WTC11 (cell line): ENCODE measurements at regions not wholly inside any gene's neighbourhood (a gene's known extent, or its start where the extent isn't known, plus 50 kb on each side); places are given as distances from the start of the nearest gene placed in this dataset.

ENCODE experiments used
- ATAC-seq: fragments of 200-7000 bp; cut with Tn5 transposase; 2 replicates; pipeline ENCODE4 v1.10.0; 2021; ENCODE audit warnings: mild to moderate bottlenecking, moderate library complexity
- CTCF ChIA-PET: fragments of 300-600 bp; sonication (Branson Sonifier 250); formaldehyde crosslinking; loops from one replicate; lab custom pipeline; 2021; ENCODE audit warnings: antibody characterized with exemption; lab: Charles Lee
- POLR2A ChIA-PET: fragments of 350-600 bp; sonication (Branson Sonifier 250); formaldehyde crosslinking; loops from one replicate; lab custom pipeline; 2021; ENCODE audit warnings: antibody characterized with exemption; lab: Charles Lee
- DNase-seq: peaks from one replicate; pipeline ENCODE4 v3.0.0; 2021; ENCODE audit warnings: low spot score
- H3K27ac Mint-ChIP-seq: 2 replicates; pipeline ENCODE4 v1.8.0; 2021; ENCODE audit warnings: mixed read lengths
- H3K27me3 Mint-ChIP-seq: 2 replicates; pipeline ENCODE4 v1.8.0; 2021; ENCODE audit warnings: low read depth, mild to moderate bottlenecking, moderate library complexity, mixed read lengths
- H3K36me3 Mint-ChIP-seq: 2 replicates; pipeline ENCODE4 v1.8.0; 2021; ENCODE audit warnings: mixed read lengths
- H3K4me1 Mint-ChIP-seq: 2 replicates; pipeline ENCODE4 v1.8.0; 2022; ENCODE audit warnings: mixed read lengths
- H3K4me3 Mint-ChIP-seq: 2 replicates; pipeline ENCODE4 v1.8.0; 2021; ENCODE audit warnings: mild to moderate bottlenecking, moderate library complexity, mixed read lengths
- H3K9me3 Mint-ChIP-seq: 2 replicates; pipeline ENCODE4 v1.8.0; 2021; ENCODE audit warnings: mixed read lengths
- CREB1 ChIP-seq: sonication (generic); formaldehyde crosslinking; IDR thresholded peaks from 2 replicates; pipeline ENCODE4 v1.8.0; 2023; ENCODE audit warnings: mild to moderate bottlenecking, missing genetic modification reagents
- ESRRA ChIP-seq: sonication (generic); formaldehyde crosslinking; IDR thresholded peaks from 2 replicates; pipeline ENCODE4 v1.8.1; 2022; ENCODE audit warnings: mild to moderate bottlenecking, missing genetic modification reagents, borderline replicate concordance
- ETV6 ChIP-seq: sonication (generic); formaldehyde crosslinking; IDR thresholded peaks from 2 replicates; pipeline ENCODE4 v1.8.1; 2022; ENCODE audit warnings: mild to moderate bottlenecking, missing genetic modification reagents
- FOXP1 ChIP-seq: sonication (generic); formaldehyde crosslinking; IDR thresholded peaks from 2 replicates; pipeline ENCODE4 v1.8.0; 2022; ENCODE audit warnings: missing genetic modification reagents, mild to moderate bottlenecking, moderate library complexity, borderline replicate concordance
- FOXP4 ChIP-seq: sonication (generic); formaldehyde crosslinking; IDR thresholded peaks from 2 replicates; pipeline ENCODE4 v1.8.0; 2022; ENCODE audit warnings: mild to moderate bottlenecking, missing genetic modification reagents
- KAT7 ChIP-seq: sonication (generic); formaldehyde crosslinking; IDR thresholded peaks from 2 replicates; pipeline ENCODE4 v1.8.1; 2023; ENCODE audit warnings: missing genetic modification reagents, mild to moderate bottlenecking, borderline replicate concordance
- MLX ChIP-seq: sonication (generic); formaldehyde crosslinking; IDR thresholded peaks from 2 replicates; pipeline ENCODE4 v1.8.1; 2023; ENCODE audit warnings: mild to moderate bottlenecking, missing genetic modification reagents, moderate library complexity
- MYBL2 ChIP-seq: sonication (generic); formaldehyde crosslinking; IDR thresholded peaks from 2 replicates; pipeline ENCODE4 v1.8.1; 2023; ENCODE audit warnings: mild to moderate bottlenecking, moderate library complexity, missing genetic modification reagents
- NR2C2 ChIP-seq: sonication (generic); formaldehyde crosslinking; IDR thresholded peaks from 2 replicates; pipeline ENCODE4 v1.8.0; 2022; ENCODE audit warnings: mild to moderate bottlenecking, missing genetic modification reagents
- NR3C1 ChIP-seq: sonication (generic); formaldehyde crosslinking; conservative IDR thresholded peaks from 2 replicates; pipeline ENCODE4 v1.8.1; 2023; ENCODE audit warnings: low read depth, mild to moderate bottlenecking, missing genetic modification reagents
- SMAD3 ChIP-seq: sonication (generic); formaldehyde crosslinking; IDR thresholded peaks from 2 replicates; pipeline ENCODE4 v1.8.0; 2022; ENCODE audit warnings: missing genetic modification reagents, mild to moderate bottlenecking, borderline replicate concordance
- SMAD4 ChIP-seq: sonication (generic); formaldehyde crosslinking; IDR thresholded peaks from 2 replicates; pipeline ENCODE4 v1.8.0; 2022; ENCODE audit warnings: mild to moderate bottlenecking, missing genetic modification reagents
- TEAD4 ChIP-seq: sonication (generic); formaldehyde crosslinking; IDR thresholded peaks from 2 replicates; pipeline ENCODE4 v1.8.0; 2022; ENCODE audit warnings: mild to moderate bottlenecking, missing genetic modification reagents
- TP53 ChIP-seq: sonication (generic); formaldehyde crosslinking; IDR thresholded peaks from 2 replicates; pipeline ENCODE4 v1.8.1; 2023; ENCODE audit warnings: mild to moderate bottlenecking, missing genetic modification reagents
- ZBTB21 ChIP-seq: sonication (generic); formaldehyde crosslinking; IDR thresholded peaks from 2 replicates; pipeline ENCODE4 v1.8.1; 2023; ENCODE audit warnings: mild to moderate bottlenecking, missing genetic modification reagents, borderline replicate concordance
- ZBTB43 ChIP-seq: sonication (generic); formaldehyde crosslinking; IDR thresholded peaks from 2 replicates; pipeline ENCODE4 v1.8.1; 2023; ENCODE audit warnings: mild to moderate bottlenecking, missing genetic modification reagents
- ZNF138 ChIP-seq: sonication (generic); formaldehyde crosslinking; conservative IDR thresholded peaks from 2 replicates; pipeline ENCODE4 v1.8.1; 2022; ENCODE audit warnings: mild to moderate bottlenecking, moderate library complexity, missing genetic modification reagents
- ZNF232 ChIP-seq: sonication (generic); formaldehyde crosslinking; IDR thresholded peaks from 2 replicates; pipeline ENCODE4 v1.8.0; 2022; ENCODE audit warnings: mild to moderate bottlenecking, missing genetic modification reagents
- ZNF281 ChIP-seq: sonication (generic); formaldehyde crosslinking; IDR thresholded peaks from 2 replicates; pipeline ENCODE4 v1.8.0; 2023; ENCODE audit warnings: mild to moderate bottlenecking, missing genetic modification reagents
- ZNF423 ChIP-seq: fragments of 250-450 bp; sonication (Bioruptor Pico); IDR thresholded peaks from 2 replicates; pipeline ENCODE4 v2.1.2; 2022; ENCODE audit warnings: mild to moderate bottlenecking, moderate library complexity
- TF ChIP-seq, protein P1 (sequence below): fragments of 200-600 bp; IDR thresholded peaks from 2 replicates; pipeline ENCODE4 v1.8.0; 2022; ENCODE audit warnings: antibody characterized with exemption
- TF ChIP-seq, protein P2 (sequence below): fragments of 250-450 bp; sonication (Bioruptor Pico); conservative IDR thresholded peaks from 2 replicates; pipeline ENCODE4 v1.9.0; 2021; ENCODE audit warnings: mild to moderate bottlenecking

GRCh38 chr4:180808862-180809261 is 1434.3 kb upstream of the TENM3 start (continued):
- no peak for TF ChIP-seq MLX (CRISPR knock-in tag)
- no peak for TF ChIP-seq SMAD4

DNA sequence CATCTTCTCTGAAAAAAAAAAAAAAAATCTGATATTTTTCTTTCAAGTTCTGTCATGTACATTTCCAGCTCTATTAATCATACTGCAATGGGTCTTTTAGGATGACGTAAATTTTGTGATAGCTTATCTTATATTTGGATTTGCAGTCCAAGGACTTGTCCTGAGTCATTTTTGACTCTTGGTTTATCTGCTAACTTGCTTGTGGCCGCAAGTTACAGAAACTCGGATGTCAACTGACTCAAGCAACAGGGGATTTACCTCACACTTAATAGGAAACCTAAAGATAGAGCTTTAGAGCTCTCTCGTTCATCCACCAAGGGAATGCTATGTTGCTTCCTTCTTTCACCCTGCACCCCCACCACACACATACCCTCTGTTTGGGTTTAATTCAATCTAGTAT is 1433.8 kb upstream of the TENM3 start:
- ATAC-seq, result no peak
- no peaks in the 10 kb centered on the region for H3K9me3 Mint-ChIP-seq
- H3K4me1 Mint-ChIP-seq, result no peaks in the 10 kb centered on the region
- no peaks in the 10 kb centered on the region for H3K36me3 Mint-ChIP-seq
- ChIA-PET POLR2A (interaction anchor here (0.6 kb wide), 1 partner anchor 372 kb away, joined by 6 read pairs; no protein-coding TSS in a partner anchor), CTCF (no interaction called here)
- TF ChIP-seq KAT7 (CRISPR knock-in tag), result no peak
- no peak overlapping the region for H3K27ac Mint-ChIP-seq
- DNase-seq, result no peak
- H3K4me3 Mint-ChIP-seq, result no peak overlapping the region
- H3K27me3 Mint-ChIP-seq, result no peaks in the 10 kb centered on the region

- CTCF ChIA-PET, result no interaction called here
- POLR2A ChIA-PET, result no interaction called here
- no peak overlapping the region for H3K4me3 Mint-ChIP-seq
- DNase-seq (no peak), ATAC-seq (no peak)
- H3K36me3 Mint-ChIP-seq, result no peaks in the 10 kb centered on the region
- peaks cover 6% of the 10 kb centered on the region for H3K4me1 Mint-ChIP-seq
- H3K9me3 Mint-ChIP-seq, result no peaks in the 10 kb centered on the region
- no peak overlapping the region for H3K27ac Mint-ChIP-seq
- no peaks in the 10 kb centered on the region for H3K27me3 Mint-ChIP-seq
- TF ChIP-seq ZBTB43 (CRISPR knock-in tag) (no peak), CREB1 (no peak), ZNF232 (CRISPR knock-in tag) (no peak), ETV6 (CRISPR knock-in tag) (no peak), ZNF138 (no peak), TEAD4 (CRISPR knock-in tag) (no peak), MYBL2 (CRISPR knock-in tag) (no peak)
Observed at GRCh38 chr4:180810581-180810980, 1432.6 kb upstream of the TENM3 start.

GRCh38 chr4:180811556-180811955 is 1431.6 kb upstream of the TENM3 start:
- DNase-seq, result no peak
- ATAC-seq, result no peak
- no peak overlapping the region for H3K4me3 Mint-ChIP-seq
- no peaks in the 10 kb centered on the region for H3K27me3 Mint-ChIP-seq
- peaks cover 6% of the 10 kb centered on the region for H3K4me1 Mint-ChIP-seq
- ChIA-PET POLR2A (no interaction called here), CTCF (interaction anchor here (1.0 kb wide), 1 partner anchor 29 kb away, joined by 4 read pairs; no protein-coding TSS in a partner anchor)
- H3K9me3 Mint-ChIP-seq, result no peaks in the 10 kb centered on the region; the same call in 1 of the 2 replicates
- no peak overlapping the region for H3K27ac Mint-ChIP-seq
- no peaks in the 10 kb centered on the region for H3K36me3 Mint-ChIP-seq
- TF ChIP-seq, protein P1, sequence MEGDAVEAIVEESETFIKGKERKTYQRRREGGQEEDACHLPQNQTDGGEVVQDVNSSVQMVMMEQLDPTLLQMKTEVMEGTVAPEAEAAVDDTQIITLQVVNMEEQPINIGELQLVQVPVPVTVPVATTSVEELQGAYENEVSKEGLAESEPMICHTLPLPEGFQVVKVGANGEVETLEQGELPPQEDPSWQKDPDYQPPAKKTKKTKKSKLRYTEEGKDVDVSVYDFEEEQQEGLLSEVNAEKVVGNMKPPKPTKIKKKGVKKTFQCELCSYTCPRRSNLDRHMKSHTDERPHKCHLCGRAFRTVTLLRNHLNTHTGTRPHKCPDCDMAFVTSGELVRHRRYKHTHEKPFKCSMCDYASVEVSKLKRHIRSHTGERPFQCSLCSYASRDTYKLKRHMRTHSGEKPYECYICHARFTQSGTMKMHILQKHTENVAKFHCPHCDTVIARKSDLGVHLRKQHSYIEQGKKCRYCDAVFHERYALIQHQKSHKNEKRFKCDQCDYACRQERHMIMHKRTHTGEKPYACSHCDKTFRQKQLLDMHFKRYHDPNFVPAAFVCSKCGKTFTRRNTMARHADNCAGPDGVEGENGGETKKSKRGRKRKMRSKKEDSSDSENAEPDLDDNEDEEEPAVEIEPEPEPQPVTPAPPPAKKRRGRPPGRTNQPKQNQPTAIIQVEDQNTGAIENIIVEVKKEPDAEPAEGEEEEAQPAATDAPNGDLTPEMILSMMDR, result no peak
- TF ChIP-seq FOXP4 (CRISPR knock-in tag) (no peak), NR3C1 (CRISPR knock-in tag) (no peak), TP53 (CRISPR knock-in tag) (no peak), FOXP1 (CRISPR knock-in tag) (no peak), ESRRA (no peak), NR2C2 (CRISPR knock-in tag) (no peak), ZNF281 (CRISPR knock-in tag) (no peak), SMAD3 (CRISPR knock-in tag) (no peak), ZNF423 (CRISPR knock-in tag) (no peak), ZBTB21 (no peak)
- TF ChIP-seq, protein P2, sequence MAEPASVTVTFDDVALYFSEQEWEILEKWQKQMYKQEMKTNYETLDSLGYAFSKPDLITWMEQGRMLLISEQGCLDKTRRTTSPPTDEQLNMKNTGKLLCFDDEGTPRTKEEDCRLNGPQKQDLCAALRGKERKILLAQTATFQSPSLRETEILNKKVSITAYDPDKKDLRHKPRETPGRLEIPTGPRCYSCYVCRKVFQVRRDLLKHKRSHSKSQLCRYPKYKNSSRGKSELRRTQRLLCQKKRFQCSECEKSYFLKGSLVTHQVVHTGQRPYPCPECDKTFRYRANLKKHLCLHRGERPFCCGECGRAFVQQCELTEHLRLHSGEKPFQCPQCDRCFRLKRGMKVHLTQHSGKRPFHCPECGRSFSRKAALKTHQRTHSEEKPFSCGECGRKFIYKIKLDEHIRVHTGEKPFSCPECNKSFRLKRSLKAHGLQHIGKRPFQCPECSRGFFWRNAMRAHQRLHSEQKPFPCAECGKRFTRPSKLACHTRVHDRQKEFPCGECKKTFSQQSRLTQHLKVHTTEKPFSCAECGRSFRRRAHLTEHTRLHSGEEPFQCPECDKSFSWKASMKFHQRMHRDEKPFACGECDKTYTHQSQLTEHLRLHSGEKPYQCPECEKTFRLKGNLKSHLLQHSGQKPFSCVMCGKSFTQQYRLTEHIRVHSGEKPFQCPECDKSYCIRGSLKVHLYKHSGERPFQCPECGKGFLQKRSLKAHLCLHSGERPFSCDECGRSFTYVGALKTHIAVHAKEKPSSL (CRISPR knock-in tag), result no peak
